Hepatocyte (in vitro differentiated cells): ENCODE measurements at regions not wholly inside any gene's neighbourhood (a gene's known extent, or its start where the extent isn't known, plus 50 kb on each side); places are given as distances from the start of the nearest gene placed in this dataset.

Experiments used
- CTCF ChIP-seq: fragments of 200-600 bp; sonication (generic); IDR thresholded peaks from 2 replicates; pipeline ENCODE4 v1.5.1; 2016; ENCODE audit warnings: antibody characterized with exemption, mild to moderate bottlenecking; ENCODE audit not compliant: poor library complexity
- EZH2phosphoT487 ChIP-seq: fragments of 200-600 bp; sonication (generic); IDR thresholded peaks from one replicate; pipeline ENCODE4 v1.6.1; 2018; ENCODE audit warnings: antibody characterized with exemption, mild to moderate bottlenecking, low read depth, moderate library complexity; ENCODE audit not compliant: unreplicated experiment, severe bottlenecking

- TF ChIP-seq CTCF (no peak), EZH2phosphoT487 (no peak)
Observed at GRCh38 chr9:2335260-2335659, 286.3 kb upstream of the VLDLR start.
